Right lobe of liver (tissue), 6 donors: ENCODE measurements at regions not wholly inside any gene's neighbourhood (a gene's known extent, or its start where the extent isn't known, plus 50 kb on each side); places are given as distances from the start of the nearest gene placed in this dataset.

Source experiments
- ATAC-seq, 4 donors: fragments of 200-7000 bp; cut with Tn5 transposase; one replicate each; pipeline ENCODE4 v1.9.1; 2020; ENCODE audit warnings: mild to moderate bottlenecking in 4 of 4, moderate library complexity in 4 of 4
- DNase-seq, 3 donors: peaks; one replicate each; pipeline ENCODE4 v3.0.0-alpha.2; 2020
- H3K27ac ChIP-seq, 3 donors: fragments of 200-600 bp; one replicate each; pipeline ENCODE4 v1.8.0; 2022
- H3K27me3 ChIP-seq, 2 donors: fragments of 200-600 bp; one replicate each; pipeline ENCODE4 v1.8.0; 2022
- H3K36me3 ChIP-seq, 4 donors: fragments of 200-600 bp; sonication (generic) in 1 of 4; one replicate each; pipeline versions ENCODE4 v1.5.1 to v1.8.0; 2017 to 2022; ENCODE audit warnings: control low read depth in 1 of 4
- H3K4me1 ChIP-seq, 4 donors: fragments of 200-600 bp; sonication (generic) in 1 of 4; one replicate each; pipeline versions ENCODE4 v1.5.1 to v1.8.0; 2017 to 2022; ENCODE audit warnings: control low read depth in 1 of 4
- H3K4me3 ChIP-seq, 3 donors: fragments of 200-600 bp; one replicate each; pipeline ENCODE4 v1.8.0; 2022
- H3K9me3 ChIP-seq, 4 donors: fragments of 200-600 bp; sonication (generic) in 1 of 4; one replicate each; pipeline versions ENCODE4 v1.5.1 to v1.8.0; 2017 to 2022; ENCODE audit warnings: control low read depth in 1 of 4
- POLR2A ChIP-seq: fragments of 450-650 bp; IDR thresholded peaks from one replicate; pipeline ENCODE4 v1.6.1; 2017; ENCODE audit warnings: antibody characterized with exemption, mild to moderate bottlenecking
- whole genome bisulfite sequencing: methylation state at CpG from one replicate; pipeline ENCODE4 v1.1.6; 2018; ENCODE audit warnings: low coverage, low lambda C conversion rate; ENCODE audit not compliant: insufficient coverage; ENCODE audit errors: missing lambda C conversion rate; 5-methylcytosine and 5-hydroxymethylcytosine counted together
- intact Hi-C, 2 donors: fragments of 100-400 bp; cut with DNase I; formaldehyde crosslinking; loops; one replicate each; pipeline versions ENCODE4 v1.11.2 to v1.14.1; 2022
- TF ChIP-seq, protein P1 (sequence below), 4 donors: fragments of 200-600 bp in 3 of 4; fragments of 450-650 bp in 1 of 4; IDR thresholded peaks; one replicate each; pipeline versions ENCODE4 v1.5.1 to v1.8.0; 2016 to 2022; ENCODE audit warnings: antibody characterized with exemption in 4 of 4, mild to moderate bottlenecking in 2 of 4
- donor health status: DM: no; HTN: yes; CAD: no.
- donor health status: DM: no; HTN: no; CAD: no.
- donor health status: DM: no; HTN: no; CAD: no.
- donor health status: DM: no; HTN: yes; CAD: no.
- donor health status: DM: no; HTN: yes; CAD: no.

DNA sequence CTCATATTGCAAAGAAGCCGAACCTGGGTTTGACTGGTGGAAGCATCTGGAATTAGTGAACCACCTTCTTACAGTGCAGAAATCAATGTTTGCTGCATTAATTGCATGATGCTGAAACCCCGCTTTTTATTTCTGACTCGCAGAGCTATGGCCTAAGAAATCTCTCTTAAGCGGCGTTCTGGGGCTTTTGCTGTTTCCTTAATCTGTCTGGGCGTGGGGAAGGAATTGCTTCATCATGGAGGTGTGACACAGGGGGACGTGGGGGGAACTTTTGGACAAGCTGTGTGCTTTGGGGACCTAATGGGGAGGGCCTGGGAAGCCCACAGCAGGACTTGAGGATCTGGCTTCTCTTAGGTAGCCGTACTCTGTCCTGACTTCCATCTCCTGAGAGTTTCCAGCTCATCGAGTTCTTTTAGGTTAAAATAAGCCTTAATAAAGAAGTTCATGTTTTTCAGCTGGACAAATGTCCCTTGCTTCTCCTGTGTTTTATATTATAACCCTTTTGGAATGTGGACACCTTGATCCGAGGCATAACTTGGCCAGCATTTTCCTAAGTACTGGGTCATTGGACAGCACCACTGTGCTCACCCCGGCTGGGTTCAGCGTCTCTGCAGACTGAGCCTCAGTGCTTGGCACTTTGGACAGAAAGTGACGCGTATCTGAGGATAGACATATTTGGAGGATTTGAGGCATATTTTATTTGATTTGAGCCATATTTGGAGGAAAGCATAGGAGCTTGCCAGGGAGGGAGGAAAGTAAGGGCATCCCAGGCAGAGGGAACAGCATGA is 192.1 kb upstream of the MYL2 start:
- Histone ChIP-seq H3K9me3 (no peaks in the 10 kb centered on the region), H3K27ac (no peak overlapping the region), H3K27me3 (no peaks in the 10 kb centered on the region), H3K36me3 (no peaks in the 10 kb centered on the region), H3K4me1 (peaks cover 0 to 7% (median 3%) of the 10 kb centered on the region in 4 donors), H3K4me3 (no peak overlapping the region)
- intact Hi-C loops, result no loop called here
- no peak for TF ChIP-seq POLR2A
- TF ChIP-seq, protein P1, sequence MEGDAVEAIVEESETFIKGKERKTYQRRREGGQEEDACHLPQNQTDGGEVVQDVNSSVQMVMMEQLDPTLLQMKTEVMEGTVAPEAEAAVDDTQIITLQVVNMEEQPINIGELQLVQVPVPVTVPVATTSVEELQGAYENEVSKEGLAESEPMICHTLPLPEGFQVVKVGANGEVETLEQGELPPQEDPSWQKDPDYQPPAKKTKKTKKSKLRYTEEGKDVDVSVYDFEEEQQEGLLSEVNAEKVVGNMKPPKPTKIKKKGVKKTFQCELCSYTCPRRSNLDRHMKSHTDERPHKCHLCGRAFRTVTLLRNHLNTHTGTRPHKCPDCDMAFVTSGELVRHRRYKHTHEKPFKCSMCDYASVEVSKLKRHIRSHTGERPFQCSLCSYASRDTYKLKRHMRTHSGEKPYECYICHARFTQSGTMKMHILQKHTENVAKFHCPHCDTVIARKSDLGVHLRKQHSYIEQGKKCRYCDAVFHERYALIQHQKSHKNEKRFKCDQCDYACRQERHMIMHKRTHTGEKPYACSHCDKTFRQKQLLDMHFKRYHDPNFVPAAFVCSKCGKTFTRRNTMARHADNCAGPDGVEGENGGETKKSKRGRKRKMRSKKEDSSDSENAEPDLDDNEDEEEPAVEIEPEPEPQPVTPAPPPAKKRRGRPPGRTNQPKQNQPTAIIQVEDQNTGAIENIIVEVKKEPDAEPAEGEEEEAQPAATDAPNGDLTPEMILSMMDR (IDR thresholded peaks at IDR 0.05), result no peak
- DNase-seq (no peak), ATAC-seq (peak in 2 of 4 donors; percentile 11 to 29)
- 75% methylated on average over 10 of the region's 14 CpGs for WGBS

DNA sequence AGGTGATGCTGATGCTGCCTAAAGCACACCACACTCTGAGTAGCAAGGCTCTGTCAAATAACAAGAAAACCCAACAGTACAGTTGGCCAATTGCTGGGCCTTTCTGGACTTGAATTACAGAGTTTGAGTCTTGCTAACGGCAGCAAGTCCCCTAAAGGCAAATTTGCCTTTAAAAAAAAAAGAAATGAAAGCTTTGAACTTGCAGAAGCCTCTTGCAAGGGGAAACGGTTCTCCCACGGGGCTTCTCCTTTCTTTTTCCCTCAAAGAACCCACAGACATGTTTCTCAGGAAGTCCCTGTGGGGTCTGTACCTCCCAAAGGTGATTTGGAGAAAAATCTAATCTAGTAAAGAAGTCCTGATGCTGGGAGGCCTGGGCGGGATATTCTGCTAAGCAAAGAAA is 191.3 kb upstream of the MYL2 start:
- intact Hi-C loops, result no loop called here
- 35% methylated on average over 4 of the region's 4 CpGs for WGBS
- TF ChIP-seq POLR2A, result no peak
- TF ChIP-seq, protein P1 (IDR thresholded peaks at IDR 0.05), result no peak
- ATAC-seq (no peak), DNase-seq (no peak)
- no peak overlapping the region for H3K4me3 ChIP-seq
- peaks cover 0 to 13% (median 6%) of the 10 kb centered on the region in 4 donors for H3K4me1 ChIP-seq
- no peaks in the 10 kb centered on the region for H3K9me3 ChIP-seq
- no peak overlapping the region for H3K27ac ChIP-seq
- no peaks in the 10 kb centered on the region for H3K27me3 ChIP-seq
- H3K36me3 ChIP-seq, result no peaks in the 10 kb centered on the region

DNA sequence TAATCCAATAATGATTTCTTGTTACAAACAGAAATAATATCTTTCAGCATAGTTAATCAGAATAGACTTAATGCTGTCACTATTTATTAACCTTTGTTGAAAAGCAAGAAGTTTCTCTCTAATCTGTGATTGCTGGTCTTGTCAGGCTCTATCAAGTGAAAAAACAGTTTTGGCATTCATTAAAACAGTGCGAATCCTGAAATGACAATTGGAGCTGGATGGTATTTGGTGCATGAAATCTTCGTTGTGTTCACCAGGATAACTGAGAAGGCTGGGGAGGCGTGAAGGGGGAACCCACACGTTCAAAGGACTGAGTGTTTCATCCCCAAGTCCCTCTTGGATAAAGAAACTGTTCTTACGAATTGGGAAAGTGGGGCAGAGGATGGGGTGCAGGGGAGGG is 190.2 kb upstream of the MYL2 start:
- ATAC-seq (no peak), DNase-seq (no peak)
- Histone ChIP-seq H3K4me1 (peaks cover 0 to 13% (median 6%) of the 10 kb centered on the region in 4 donors), H3K27me3 (no peaks in the 10 kb centered on the region), H3K36me3 (no peaks in the 10 kb centered on the region), H3K4me3 (no peak overlapping the region), H3K27ac (no peak overlapping the region), H3K9me3 (no peaks in the 10 kb centered on the region)
- TF ChIP-seq, protein P1 (IDR thresholded peaks at IDR 0.05), result no peak
- no peak for TF ChIP-seq POLR2A
- 90% methylated on average over 5 of the region's 5 CpGs for WGBS
- intact Hi-C loops, result no loop called here

DNA sequence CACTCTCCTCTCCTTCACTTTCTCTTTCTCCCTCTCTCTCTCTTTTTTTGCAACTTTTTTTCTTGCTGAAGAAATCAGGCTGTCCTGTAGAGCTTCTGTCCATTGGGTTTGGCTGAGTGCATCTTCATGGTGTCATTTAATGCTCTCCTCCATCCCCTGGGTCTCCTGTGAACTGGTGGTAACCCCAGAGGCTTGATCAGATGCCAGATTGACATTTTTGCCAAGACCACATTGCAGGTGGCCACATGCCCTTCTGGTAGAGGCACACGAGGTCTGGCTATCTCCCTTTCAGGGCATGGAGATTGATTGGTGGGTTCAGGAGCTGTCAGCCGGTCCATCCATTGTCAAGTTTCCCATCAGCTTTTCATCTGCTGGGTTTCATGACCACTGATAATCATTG is 188.3 kb upstream of the MYL2 start:
- intact Hi-C loops, result no loop called here
- Histone ChIP-seq H3K27ac (no peak overlapping the region), H3K9me3 (no peaks in the 10 kb centered on the region), H3K4me3 (no peak overlapping the region), H3K4me1 (peaks cover 0 to 20% (median 6%) of the 10 kb centered on the region in 4 donors), H3K36me3 (no peaks in the 10 kb centered on the region), H3K27me3 (no peaks in the 10 kb centered on the region)
- no peak for DNase-seq
- TF ChIP-seq, protein P1 (IDR thresholded peaks at IDR 0.05), result no peak
- no peak for TF ChIP-seq POLR2A
- no peak for ATAC-seq
- WGBS, result 57% methylated on average over 2 of the region's 2 CpGs
